Kidney glomerular epithelial cell (primary cell): ENCODE measurements at regions not wholly inside any gene's neighbourhood (a gene's known extent, or its start where the extent isn't known, plus 50 kb on each side); places are given as distances from the start of the nearest gene placed in this dataset.
A peak's percentile ranks its signal among the peaks of the same experiment; 100 is the strongest.

Source experiments
- DNase-seq: peaks from one replicate; lab custom pipeline; 2025; lab: John Stamatoyannopoulos, UW

GRCh38 chr2:222797871-222798270, 63.0 kb upstream of the ACSL3 start:
- DNase-seq, result no peak

- DNase-seq, result no peak
Measured at GRCh38 chr2:222798528-222798927, 62.3 kb upstream of the ACSL3 start.

- peak; percentile 8 for DNase-seq
Measured at GRCh38 chr2:222799262-222799918, 61.4 kb upstream of the ACSL3 start.

GRCh38 chr2:222802514-222803196, 58.2 kb upstream of the ACSL3 start:
- no peak for DNase-seq

GRCh38 chr2:222804351-222804750, 56.5 kb upstream of the ACSL3 start:
- DNase-seq, result no peak

DNA sequence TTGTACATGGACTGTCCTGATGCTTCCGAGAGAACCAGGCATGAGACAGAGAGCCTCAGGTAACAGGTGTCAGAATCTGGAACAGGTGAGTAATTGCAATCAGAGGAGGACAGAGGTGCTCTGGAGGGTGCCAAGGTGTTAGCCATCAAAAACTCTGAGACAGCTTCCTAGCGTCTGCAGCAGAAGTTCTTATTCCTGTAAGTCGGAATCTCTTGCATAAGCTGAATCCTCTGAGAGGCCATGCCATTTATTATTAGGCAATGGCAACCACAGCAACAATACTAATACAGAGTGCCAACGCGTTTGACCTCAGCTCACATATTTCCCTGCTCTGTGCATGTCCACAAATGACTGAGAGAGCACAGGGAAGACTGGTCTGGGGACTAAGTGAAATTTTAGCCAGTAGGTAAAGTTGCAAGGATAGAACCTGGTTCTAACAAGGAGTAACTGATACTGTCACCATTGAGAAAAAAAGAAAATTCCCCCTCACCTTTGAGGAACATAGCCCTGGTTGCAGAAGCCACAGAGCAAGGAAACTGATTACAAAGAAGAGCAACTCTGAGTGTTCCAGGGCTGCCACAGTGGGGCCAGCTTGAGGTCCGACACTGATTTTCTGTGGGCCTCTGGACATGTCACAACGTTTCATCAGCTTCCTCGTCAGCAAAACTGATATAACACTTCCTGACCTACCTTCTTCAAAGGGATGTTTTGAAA, 55.1 kb upstream of the ACSL3 start:
- DNase-seq, result no peak

- no peak for DNase-seq
Measured at GRCh38 chr2:222806526-222807137, 54.2 kb upstream of the ACSL3 start.

GRCh38 chr2:222807431-222807830, 53.4 kb upstream of the ACSL3 start:
- DNase-seq, result no peak

DNA sequence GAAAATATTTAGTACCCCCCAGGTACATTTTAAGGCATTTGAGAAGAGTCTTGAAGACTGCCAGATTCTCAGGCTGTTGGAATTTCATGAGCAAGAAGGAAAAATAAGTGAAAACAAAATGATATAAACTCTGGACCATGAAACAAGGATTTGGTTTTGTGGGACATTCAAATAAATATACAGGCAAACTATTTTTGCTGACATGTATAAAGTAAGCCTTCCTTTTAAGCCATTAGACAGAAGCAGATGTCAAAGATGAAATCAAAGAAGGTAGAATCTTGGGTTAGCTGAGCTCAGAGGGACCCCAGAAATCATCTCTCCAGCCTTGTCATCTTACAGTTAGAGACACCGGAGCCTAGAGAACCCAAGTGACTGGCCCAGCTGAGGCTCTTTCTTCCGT, 51.3 kb upstream of the ACSL3 start:
- no peak for DNase-seq

- no peak for DNase-seq
Measured at GRCh38 chr2:222810044-222810443, 50.8 kb upstream of the ACSL3 start.
